Smooth muscle cell (in vitro differentiated cells): ENCODE measurements at regions not wholly inside any gene's neighbourhood (a gene's known extent, or its start where the extent isn't known, plus 50 kb on each side); places are given as distances from the start of the nearest gene placed in this dataset.

Experiments
- DNase-seq: peaks from one replicate; lab custom pipeline; 2025; ENCODE audit not compliant: unreplicated experiment; lab: John Stamatoyannopoulos, UW
- H2AFZ ChIP-seq: fragments of 200-600 bp; sonication (generic); 2 replicates; pipeline ENCODE4 v1.6.0; 2016; ENCODE audit warnings: antibody characterized with exemption, low read depth, mild to moderate bottlenecking
- H3F3A ChIP-seq: fragments of 200-600 bp; sonication (generic); 2 replicates; pipeline ENCODE4 v1.6.0; 2017; ENCODE audit warnings: antibody characterized with exemption, low read depth
- H3K27ac ChIP-seq: fragments of 200-600 bp; sonication (generic); 2 replicates; pipeline ENCODE4 v1.5.1; 2016; ENCODE audit warnings: low read depth, mild to moderate bottlenecking
- H3K27me3 ChIP-seq: fragments of 200-600 bp; sonication (generic); 2 replicates; pipeline ENCODE4 v1.6.1; 2016; ENCODE audit warnings: low read depth, mild to moderate bottlenecking
- H3K36me3 ChIP-seq: fragments of 200-600 bp; sonication (generic); 2 replicates; pipeline ENCODE4 v1.5.1; 2016; ENCODE audit warnings: low read depth
- H3K4me1 ChIP-seq: fragments of 200-600 bp; sonication (generic); 2 replicates; pipeline ENCODE4 v1.5.1; 2016; ENCODE audit warnings: low read depth
- H3K4me2 ChIP-seq: fragments of 200-600 bp; sonication (generic); 2 replicates; pipeline ENCODE4 v1.6.0; 2016; ENCODE audit warnings: mild to moderate bottlenecking
- H3K4me3 ChIP-seq: fragments of 200-600 bp; sonication (generic); 2 replicates; pipeline ENCODE4 v1.5.1; 2016; ENCODE audit warnings: mild to moderate bottlenecking
- H3K79me2 ChIP-seq: fragments of 200-600 bp; sonication (generic); 2 replicates; pipeline ENCODE4 v1.6.0; 2016; ENCODE audit warnings: low read depth, mild to moderate bottlenecking
- H3K9ac ChIP-seq: fragments of 200-600 bp; sonication (generic); 2 replicates; pipeline ENCODE4 v1.6.0; 2016; ENCODE audit warnings: low read depth
- H3K9me3 ChIP-seq: fragments of 200-600 bp; sonication (generic); replicated peaks from 2 replicates; pipeline ENCODE4 v1.5.1; 2016; ENCODE audit warnings: low read depth
- H4K20me1 ChIP-seq: fragments of 200-600 bp; sonication (generic); 2 replicates; pipeline ENCODE4 v1.6.0; 2016; ENCODE audit warnings: low read depth
- CTCF ChIP-seq: fragments of 200-600 bp; sonication (generic); IDR thresholded peaks from 2 replicates; pipeline ENCODE4 v1.5.1; 2017; ENCODE audit warnings: borderline replicate concordance, mild to moderate bottlenecking, antibody characterized with exemption; ENCODE audit not compliant: insufficient read depth, poor library complexity, severe bottlenecking
- WGBS: methylation state at CpG from one replicate; pipeline ENCODE4 v1.1.7; 2016; ENCODE audit warnings: low lambda C conversion rate; 5-methylcytosine and 5-hydroxymethylcytosine counted together

DNA sequence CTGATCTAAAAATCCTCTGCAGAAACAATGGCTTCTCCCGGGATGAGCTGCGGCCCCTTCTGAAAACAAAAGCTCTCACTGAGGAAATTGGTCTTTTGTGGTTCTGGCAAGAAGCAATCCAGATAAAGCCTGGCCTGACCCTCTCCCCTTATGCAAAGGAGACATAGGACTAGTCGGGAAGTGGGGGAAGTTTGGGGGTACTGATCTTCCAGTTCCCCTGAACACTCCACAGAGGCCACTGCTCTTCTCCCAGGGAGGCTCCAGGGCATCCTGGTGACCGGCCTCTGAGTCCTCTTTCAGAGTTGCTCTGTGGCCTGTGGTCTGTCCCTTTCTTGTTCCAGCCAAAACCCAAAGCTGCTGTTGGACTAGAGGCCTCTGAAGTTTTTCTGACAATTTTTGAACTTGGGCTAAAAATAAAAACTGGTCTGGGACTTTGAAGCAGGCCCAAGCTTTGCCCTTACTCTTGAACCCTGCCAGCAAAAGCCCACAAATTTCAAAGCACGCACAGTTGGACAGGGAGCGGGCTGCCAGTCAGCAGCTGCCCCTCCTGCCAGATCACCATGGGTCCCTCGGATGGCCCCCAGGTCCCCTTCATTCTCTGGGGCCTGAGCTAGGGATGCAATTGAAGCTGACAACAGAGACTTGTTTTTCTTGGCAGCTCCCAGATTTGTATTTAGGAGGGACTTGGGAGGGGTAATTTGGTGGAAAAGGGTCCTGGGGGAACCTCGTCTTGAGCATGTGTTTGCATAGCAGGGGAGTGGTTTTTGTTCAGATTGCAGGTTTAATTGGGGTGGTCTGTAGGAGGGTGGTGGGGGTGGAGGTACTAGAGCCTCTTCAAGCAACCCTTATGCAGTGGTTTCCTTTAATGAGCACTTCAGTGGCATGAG is 381.6 kb upstream of the CADM1 start:
- Histone ChIP-seq H3F3A (no peaks in the 10 kb centered on the region), H3K9me3 (no peaks in the 10 kb centered on the region), H3K9ac (no peak overlapping the region), H3K27ac (no peak overlapping the region), H3K27me3 (no peaks in the 10 kb centered on the region), H3K4me3 (no peak overlapping the region), H3K36me3 (no peaks in the 10 kb centered on the region), H3K4me1 (peaks cover 17% of the 10 kb centered on the region), H2AFZ (no peak overlapping the region), H3K4me2 (no peak overlapping the region), H4K20me1 (no peaks in the 10 kb centered on the region), H3K79me2 (no peaks in the 10 kb centered on the region)
- no peak for DNase-seq
- TF ChIP-seq CTCF: no peak
- WGBS: 82% methylated on average over 8 of the region's 8 CpGs

DNA sequence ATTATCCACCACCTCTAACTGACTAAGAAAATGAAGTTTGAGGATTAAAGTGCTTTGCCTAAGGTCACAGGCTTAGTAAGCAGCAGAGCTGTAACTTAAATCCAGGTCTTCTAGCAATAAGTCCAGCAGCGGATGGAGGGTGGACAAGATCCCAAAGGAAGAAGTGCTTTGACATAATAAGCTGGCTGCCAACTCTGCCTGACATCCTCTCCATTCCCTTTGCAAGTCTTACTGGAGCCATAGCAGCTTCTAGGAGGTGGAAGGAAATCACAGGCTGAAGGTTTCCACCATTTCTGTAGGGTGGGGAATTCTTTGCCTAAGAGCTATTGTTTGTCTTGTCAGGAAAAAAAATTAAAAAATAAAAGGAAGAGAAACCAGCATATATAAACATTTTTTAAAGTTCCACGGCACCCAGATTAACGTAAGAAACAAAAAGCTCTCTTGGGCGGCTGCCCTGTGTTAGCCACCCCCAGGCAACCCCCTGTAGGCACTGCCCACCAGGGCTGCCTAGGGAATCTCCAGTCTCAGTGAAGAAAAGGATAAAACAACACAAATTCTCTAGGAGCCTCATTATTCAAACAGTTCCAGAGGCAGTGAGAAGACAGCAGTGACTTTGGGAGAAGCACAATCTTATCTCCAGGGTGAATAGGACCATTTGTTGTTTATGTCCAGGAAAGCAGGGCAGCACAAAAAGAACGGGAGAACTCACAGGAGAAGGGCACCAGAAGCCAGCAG is 380.8 kb upstream of the CADM1 start:
- Histone ChIP-seq H3K4me2 (no peak overlapping the region), H3K27me3 (no peaks in the 10 kb centered on the region), H3F3A (no peaks in the 10 kb centered on the region), H3K4me1 (peaks cover 17% of the 10 kb centered on the region), H3K79me2 (no peaks in the 10 kb centered on the region), H3K9me3 (no peaks in the 10 kb centered on the region), H3K9ac (no peak overlapping the region), H4K20me1 (no peaks in the 10 kb centered on the region), H3K27ac (no peak overlapping the region), H3K36me3 (no peaks in the 10 kb centered on the region), H3K4me3 (no peak overlapping the region), H2AFZ (no peak overlapping the region)
- TF ChIP-seq CTCF: no peak
- no peak for DNase-seq
- WGBS: 70% methylated on average over 5 of the region's 5 CpGs

DNA sequence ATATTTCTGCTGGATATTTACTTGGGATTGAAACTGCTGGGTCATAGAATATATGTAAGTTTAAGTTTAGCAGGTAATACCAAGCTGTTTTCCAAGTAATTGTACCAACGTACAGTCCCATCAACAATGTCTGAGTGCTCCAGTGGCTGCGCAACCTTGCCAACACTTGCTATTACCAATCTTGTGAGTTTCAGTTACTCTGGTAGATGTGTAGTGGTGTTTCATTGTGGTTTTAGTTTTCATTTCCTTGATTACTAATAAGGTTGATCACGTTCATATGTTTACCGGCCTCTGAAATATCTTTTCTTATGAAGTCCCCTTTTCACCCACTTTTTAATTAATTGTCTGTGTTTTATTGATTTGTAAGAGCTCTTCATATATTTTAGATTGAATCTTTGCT is 370.6 kb upstream of the CADM1 start:
- Histone ChIP-seq H3K79me2 (no peaks in the 10 kb centered on the region), H3K9me3 (no peaks in the 10 kb centered on the region), H3K36me3 (no peaks in the 10 kb centered on the region), H3F3A (no peaks in the 10 kb centered on the region), H3K4me3 (no peak overlapping the region), H3K9ac (no peak overlapping the region), H3K4me2 (no peak overlapping the region), H3K27ac (no peak overlapping the region), H2AFZ (no peak overlapping the region), H3K4me1 (peaks cover 6% of the 10 kb centered on the region), H4K20me1 (no peaks in the 10 kb centered on the region), H3K27me3 (peaks cover 4% of the 10 kb centered on the region)
- 97% methylated on average over 4 of the region's 4 CpGs for WGBS
- no peak for DNase-seq
- no peak for TF ChIP-seq CTCF
